ENCODE measurements at regions not wholly inside any gene's neighbourhood (a gene's known extent, or its start where the extent isn't known, plus 50 kb on each side); places are given as distances from the start of the nearest gene placed in this dataset.

- TF ChIP-seq CTCF (conservative IDR thresholded peaks at IDR 0.05) (no peak), ZFX (IDR thresholded peaks at IDR 0.05) (no peak)
Observed at GRCh38 chr4:116577321-116577720, 508.1 kb downstream of the TRAM1L1 start.

Measured in C4-2B (cell line).